ENCODE measurements at regions not wholly inside any gene's neighbourhood (a gene's known extent, or its start where the extent isn't known, plus 50 kb on each side); places are given as distances from the start of the nearest gene placed in this dataset.

- Mint-ChIP-seq H3K27me3 (peaks cover 3% of the 10 kb centered on the region), H3K36me3 (no peaks in the 10 kb centered on the region), H3K4me1 (no peaks in the 10 kb centered on the region), H3K4me3 (no peak overlapping the region), H3K27ac (no peak overlapping the region), H3K9me3 (no peaks in the 10 kb centered on the region)
Observed at GRCh38 chr2:118667964-118668363, 179.5 kb downstream of the EN1 start.

GRCh38 chr2:118667348-118667747 lies 180.1 kb downstream of the EN1 start:
- H3K36me3 Mint-ChIP-seq, result no peaks in the 10 kb centered on the region

DNA sequence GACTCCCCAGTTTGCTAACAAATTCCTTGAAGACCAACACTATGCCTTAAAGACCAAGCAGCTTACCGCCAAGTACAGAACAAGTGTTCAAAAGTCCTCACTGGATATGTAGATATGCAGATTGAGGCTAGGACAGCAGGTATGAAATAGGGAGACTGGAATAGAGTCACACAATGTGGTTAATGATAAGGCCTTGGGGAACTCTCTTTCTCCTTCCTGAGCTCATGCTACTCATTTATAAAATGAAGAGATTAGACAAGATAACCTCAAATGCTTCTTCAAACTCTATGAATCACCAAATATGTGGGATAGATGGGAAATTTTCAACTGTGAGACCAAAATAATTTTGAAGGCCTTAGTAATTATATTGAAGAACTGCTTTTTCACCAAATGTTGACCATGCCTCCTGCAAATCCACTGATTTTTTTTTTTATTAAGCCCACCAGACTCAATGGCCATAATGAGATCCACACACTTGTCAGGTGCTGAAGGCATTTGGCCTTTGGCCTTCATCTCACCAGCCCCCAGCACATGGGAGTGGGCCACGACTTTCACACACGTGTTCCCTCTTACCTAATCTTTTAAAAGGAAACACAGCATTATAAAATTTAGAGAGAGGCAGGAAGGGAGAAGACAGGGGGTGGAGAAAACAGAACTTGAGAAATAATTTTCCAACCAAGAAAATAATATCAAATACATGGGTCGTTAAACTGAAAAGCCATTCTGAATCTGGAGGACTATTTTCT lies 181.5 kb downstream of the EN1 start:
- Mint-ChIP-seq H3K27ac (no peak overlapping the region), H3K36me3 (no peaks in the 10 kb centered on the region), H3K27me3 (peaks cover 3% of the 10 kb centered on the region), H3K4me3 (no peak overlapping the region), H3K4me1 (no peaks in the 10 kb centered on the region), H3K9me3 (peaks cover 5% of the 10 kb centered on the region)

More at GRCh38 chr2:118667348-118667747, 180.1 kb downstream of the EN1 start:
- H3K27me3 Mint-ChIP-seq, result peaks cover 3% of the 10 kb centered on the region
- H3K9me3 Mint-ChIP-seq, result peaks cover 3% of the 10 kb centered on the region
- no peak overlapping the region for H3K4me3 Mint-ChIP-seq
- no peak overlapping the region for H3K27ac Mint-ChIP-seq
- H3K4me1 Mint-ChIP-seq, result no peaks in the 10 kb centered on the region

DNA sequence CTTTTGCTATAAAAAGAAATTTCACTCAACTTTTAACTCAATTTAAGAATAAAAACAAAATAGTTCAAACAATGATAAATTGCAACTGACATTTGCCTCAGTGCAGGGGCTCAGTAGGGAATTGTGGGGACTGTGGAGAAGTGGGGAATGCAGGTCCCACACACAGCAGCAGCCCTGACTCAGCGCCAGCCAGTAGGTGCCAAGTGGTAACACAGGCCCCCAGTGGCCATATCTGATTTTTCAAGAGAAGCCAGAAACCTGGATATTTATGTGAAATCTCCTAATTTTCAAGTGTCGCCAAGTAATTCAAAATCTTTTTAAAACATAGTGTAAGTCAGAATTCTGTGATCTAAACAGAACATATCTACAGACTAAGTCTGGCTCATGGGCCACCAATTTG lies 186.3 kb downstream of the EN1 start:
- Mint-ChIP-seq H3K9me3 (peaks cover 21% of the 10 kb centered on the region), H3K27me3 (peaks cover 3% of the 10 kb centered on the region), H3K27ac (no peak overlapping the region), H3K4me1 (no peaks in the 10 kb centered on the region), H3K36me3 (no peaks in the 10 kb centered on the region), H3K4me3 (no peak overlapping the region)

GRCh38 chr2:118658596-118659198 lies 188.8 kb downstream of the EN1 start:
- H3K27ac Mint-ChIP-seq, result no peak overlapping the region
- peaks cover 24% of the 10 kb centered on the region for H3K9me3 Mint-ChIP-seq
- H3K4me3 Mint-ChIP-seq, result no peak overlapping the region
- H3K36me3 Mint-ChIP-seq, result no peaks in the 10 kb centered on the region
- peaks cover 4% of the 10 kb centered on the region for H3K27me3 Mint-ChIP-seq
- H3K4me1 Mint-ChIP-seq, result no peaks in the 10 kb centered on the region

GRCh38 chr2:118657466-118657865 lies 190.0 kb downstream of the EN1 start:
- no peaks in the 10 kb centered on the region for H3K36me3 Mint-ChIP-seq
- no peaks in the 10 kb centered on the region for H3K4me1 Mint-ChIP-seq
- peaks cover 23% of the 10 kb centered on the region for H3K9me3 Mint-ChIP-seq
- H3K4me3 Mint-ChIP-seq, result no peak overlapping the region
- peaks cover 4% of the 10 kb centered on the region for H3K27me3 Mint-ChIP-seq
- no peak overlapping the region for H3K27ac Mint-ChIP-seq

DNA sequence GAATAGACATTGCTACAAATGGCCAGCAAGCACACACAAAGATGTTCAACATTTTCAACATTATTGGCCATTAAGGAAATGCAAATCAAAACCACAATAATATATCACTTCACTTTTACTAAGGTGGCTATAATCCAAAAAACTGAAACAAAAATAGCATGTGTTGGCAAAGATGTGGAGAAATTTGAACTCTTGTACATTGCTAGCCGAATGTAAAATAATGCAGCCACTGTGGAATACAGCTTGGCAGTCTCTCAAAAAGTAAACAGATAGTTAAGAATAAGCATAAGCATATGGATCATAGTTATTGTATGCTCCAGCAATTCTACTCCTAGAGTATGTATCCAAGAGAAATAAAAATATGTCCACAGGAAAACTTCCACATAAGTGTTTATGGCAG lies 192.5 kb downstream of the EN1 start:
- H3K9me3 Mint-ChIP-seq, result peaks cover 31% of the 10 kb centered on the region
- peaks cover 5% of the 10 kb centered on the region for H3K36me3 Mint-ChIP-seq
- peaks cover 8% of the 10 kb centered on the region for H3K27me3 Mint-ChIP-seq
- H3K4me3 Mint-ChIP-seq, result no peak overlapping the region
- H3K4me1 Mint-ChIP-seq, result no peaks in the 10 kb centered on the region
- no peak overlapping the region for H3K27ac Mint-ChIP-seq

- Mint-ChIP-seq H3K9me3 (peaks cover 11% of the 10 kb centered on the region), H3K4me3 (no peak overlapping the region), H3K27me3 (peaks cover 8% of the 10 kb centered on the region), H3K4me1 (no peaks in the 10 kb centered on the region), H3K36me3 (peaks cover 5% of the 10 kb centered on the region), H3K27ac (no peak overlapping the region)
Observed at GRCh38 chr2:118650327-118650726, 197.1 kb downstream of the EN1 start.

GRCh38 chr2:118645876-118646275 lies 201.6 kb downstream of the EN1 start:
- Mint-ChIP-seq H3K27me3 (peaks cover 6% of the 10 kb centered on the region), H3K4me1 (no peaks in the 10 kb centered on the region), H3K9me3 (peaks cover 12% of the 10 kb centered on the region), H3K27ac (no peak overlapping the region), H3K36me3 (peaks cover 2% of the 10 kb centered on the region), H3K4me3 (no peak overlapping the region)

- H3K27ac Mint-ChIP-seq, result no peak overlapping the region
- H3K9me3 Mint-ChIP-seq, result peaks cover 5% of the 10 kb centered on the region
- no peak overlapping the region for H3K4me3 Mint-ChIP-seq
- peaks cover 5% of the 10 kb centered on the region for H3K27me3 Mint-ChIP-seq
- no peaks in the 10 kb centered on the region for H3K4me1 Mint-ChIP-seq
- no peaks in the 10 kb centered on the region for H3K36me3 Mint-ChIP-seq
Observed at GRCh38 chr2:118644190-118644589, 203.3 kb downstream of the EN1 start.

DNA sequence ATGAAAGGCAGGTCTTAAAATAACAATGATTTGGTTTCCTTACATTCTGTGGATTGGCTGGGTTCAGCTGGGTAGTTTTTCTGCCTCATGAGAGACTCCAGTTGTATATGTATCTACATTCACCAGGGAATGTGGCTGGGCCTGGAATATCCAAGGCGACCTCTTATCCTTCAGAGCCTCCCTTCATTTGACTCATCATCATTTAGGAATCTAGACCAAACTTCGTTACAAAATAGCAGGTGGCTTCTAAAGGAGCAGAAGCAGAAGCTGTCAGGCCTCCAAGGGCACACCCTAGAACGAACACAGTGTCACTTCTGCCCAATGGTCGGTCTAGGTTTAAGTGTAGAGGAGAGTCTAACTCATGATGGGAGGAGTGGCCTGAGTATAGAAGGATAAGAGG lies 204.2 kb downstream of the EN1 start:
- H3K4me3 Mint-ChIP-seq, result no peak overlapping the region
- H3K36me3 Mint-ChIP-seq, result no peaks in the 10 kb centered on the region
- H3K27me3 Mint-ChIP-seq, result peaks cover 5% of the 10 kb centered on the region
- no peaks in the 10 kb centered on the region for H3K4me1 Mint-ChIP-seq
- no peak overlapping the region for H3K27ac Mint-ChIP-seq
- H3K9me3 Mint-ChIP-seq, result peaks cover 5% of the 10 kb centered on the region

DNA sequence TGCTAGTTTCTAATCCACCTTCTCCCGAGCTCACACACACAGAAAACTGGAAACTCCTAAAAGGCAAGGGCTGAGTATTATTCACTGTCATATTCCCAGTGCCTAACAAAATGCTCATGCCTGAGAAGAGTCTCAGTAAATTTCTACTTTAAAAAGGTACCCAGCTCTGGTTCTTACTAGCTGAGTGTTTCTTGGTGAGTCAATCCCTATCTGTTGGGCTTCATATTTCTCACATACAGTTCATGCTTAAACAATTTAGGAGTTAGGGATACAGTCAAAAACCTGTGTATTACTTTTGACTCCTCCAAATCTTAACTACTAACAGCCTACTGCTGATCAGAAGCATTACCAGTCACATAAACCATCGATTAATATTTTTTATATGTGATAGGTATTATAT lies 204.9 kb downstream of the EN1 start:
- no peak overlapping the region for H3K4me3 Mint-ChIP-seq
- H3K27me3 Mint-ChIP-seq, result peaks cover 5% of the 10 kb centered on the region

DNA sequence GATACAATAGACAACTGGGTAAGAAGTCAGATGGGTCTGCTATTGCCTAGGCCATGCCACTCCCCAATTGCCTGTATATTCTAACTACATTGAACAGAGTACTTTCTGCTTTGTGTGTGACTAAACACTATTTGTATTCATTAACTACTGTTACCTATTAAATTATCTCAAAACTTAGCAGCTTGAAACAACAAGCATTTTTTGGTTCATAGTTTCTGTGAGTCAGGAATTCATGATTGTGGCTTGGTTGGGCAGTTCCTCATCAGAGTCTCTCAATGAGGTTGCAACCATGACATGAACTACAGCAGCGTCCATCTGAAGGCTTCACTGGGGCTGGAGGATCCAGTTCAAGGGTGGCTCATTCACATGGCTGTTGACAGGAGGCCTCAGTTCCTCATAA lies 205.7 kb downstream of the EN1 start:
- H3K27me3 Mint-ChIP-seq, result peaks cover 5% of the 10 kb centered on the region
- H3K36me3 Mint-ChIP-seq, result no peaks in the 10 kb centered on the region
- no peak overlapping the region for H3K4me3 Mint-ChIP-seq

More for the DNA sequence above, 204.9 kb downstream of the EN1 start:
- no peaks in the 10 kb centered on the region for H3K4me1 Mint-ChIP-seq
- H3K36me3 Mint-ChIP-seq, result no peaks in the 10 kb centered on the region
- H3K9me3 Mint-ChIP-seq, result peaks cover 5% of the 10 kb centered on the region
- no peak overlapping the region for H3K27ac Mint-ChIP-seq

GRCh38 chr2:118639371-118639770 lies 208.1 kb downstream of the EN1 start:
- H3K36me3 Mint-ChIP-seq, result no peaks in the 10 kb centered on the region
- no peaks in the 10 kb centered on the region for H3K4me1 Mint-ChIP-seq
- peaks cover 5% of the 10 kb centered on the region for H3K9me3 Mint-ChIP-seq
- no peak overlapping the region for H3K4me3 Mint-ChIP-seq
- no peak overlapping the region for H3K27ac Mint-ChIP-seq
- H3K27me3 Mint-ChIP-seq, result peaks cover 4% of the 10 kb centered on the region

More for the DNA sequence above, 205.7 kb downstream of the EN1 start:
- H3K4me1 Mint-ChIP-seq, result no peaks in the 10 kb centered on the region
- H3K27ac Mint-ChIP-seq, result no peak overlapping the region
- H3K9me3 Mint-ChIP-seq, result peaks cover 5% of the 10 kb centered on the region

GRCh38 chr2:118638453-118638852 lies 209.0 kb downstream of the EN1 start:
- Mint-ChIP-seq H3K9me3 (no peaks in the 10 kb centered on the region), H3K4me3 (no peak overlapping the region), H3K4me1 (no peaks in the 10 kb centered on the region), H3K27ac (no peak overlapping the region), H3K36me3 (no peaks in the 10 kb centered on the region), H3K27me3 (peaks cover 5% of the 10 kb centered on the region)

- Mint-ChIP-seq H3K4me1 (no peaks in the 10 kb centered on the region), H3K4me3 (no peak overlapping the region), H3K9me3 (no peaks in the 10 kb centered on the region), H3K36me3 (no peaks in the 10 kb centered on the region), H3K27ac (no peak overlapping the region), H3K27me3 (peaks cover 5% of the 10 kb centered on the region)
Observed at GRCh38 chr2:118635891-118636290, 211.6 kb downstream of the EN1 start.

All from activated naive CD4-positive, alpha-beta T cell treated with anti-CD3 and anti-CD28 coated beads, Interleukin-2, amount 50 U/mL, for 24 hours (primary cell).